ENCODE measurements at regions not wholly inside any gene's neighbourhood (a gene's known extent, or its start where the extent isn't known, plus 50 kb on each side); places are given as distances from the start of the nearest gene placed in this dataset. TPM values are rescaled to one million over a fixed set of nuclear protein-coding genes. Genes with fewer than 3 reads are reported as not detected.

GRCh38 chr1:232754930-232755329, 50.3 kb upstream of the MAP10 start:
- DNase-seq (ENCODE audit: low spot score), result no peak
- H3K14ac ChIP-seq (ENCODE audit: low read length), result no peak overlapping the region
- no peak overlapping the region for H3K4me2 ChIP-seq (ENCODE audit: insufficient read depth, low read length, poor library complexity, severe bottlenecking)
- no peaks in the 10 kb centered on the region for H3K36me3 ChIP-seq (replicated peaks in 1 of 2; ENCODE audit: control insufficient read depth in 2 of 2, insufficient read depth in 2 of 2, low read length in 2 of 2)
- H2BK120ac ChIP-seq (ENCODE audit: low read depth, low read length), result no peak overlapping the region
- H3K9me3 ChIP-seq (replicated peaks in 1 of 2; ENCODE audit: control insufficient read depth in 2 of 2, insufficient read depth in 1 of 2, low read depth in 1 of 2, low read length in 2 of 2), result peaks cover 2 to 6% of the 10 kb centered on the region in 2 donors
- H3K23ac ChIP-seq (ENCODE audit: low read depth, low read length, poor library complexity), result no peak overlapping the region
- no peaks in the 10 kb centered on the region for H3K79me1 ChIP-seq (ENCODE audit: low read depth, low read length)
- H3K27me3 ChIP-seq (ENCODE audit: control insufficient read depth in 3 of 3, insufficient read depth in 3 of 3, low read depth in 1 of 3, low read length in 3 of 3), result no peaks in the 10 kb centered on the region
- H2AK5ac ChIP-seq (ENCODE audit: low read depth, low read length), result no peak overlapping the region
- H3K9ac ChIP-seq (ENCODE audit: low read depth, low read length, poor library complexity), result no peak overlapping the region
- WGBS, 2 donors (ENCODE audit: extremely low coverage in 2 of 2, insufficient read length in 2 of 2, insufficient replicate concordance in 1 of 2), result no CpG with 5 or more reads among the region's 1 CpG
- no peak overlapping the region for H2BK5ac ChIP-seq (ENCODE audit: low read length)
- H3K27ac ChIP-seq (replicated peaks; ENCODE audit: low read length), result no peak overlapping the region
- no peak overlapping the region for H2BK15ac ChIP-seq (ENCODE audit: low read length)
- H3K4me1 ChIP-seq (ENCODE audit: control insufficient read depth in 2 of 2, insufficient read depth in 1 of 2, low read depth in 1 of 2, low read length in 2 of 2), result no peaks in the 10 kb centered on the region
- no peak overlapping the region for H3K4me3 ChIP-seq (ENCODE audit: low read length in 2 of 2)
- no peak overlapping the region for H2BK12ac ChIP-seq (ENCODE audit: low read length)
- no peak overlapping the region for H3K4ac ChIP-seq (ENCODE audit: low read length)
- H4K91ac ChIP-seq (ENCODE audit: low read depth, low read length, poor library complexity), result no peak overlapping the region
- H2AFZ ChIP-seq (ENCODE audit: low read length), result no peak overlapping the region
- no peak overlapping the region for H3K18ac ChIP-seq (ENCODE audit: low read length)
- no peak overlapping the region for H4K8ac ChIP-seq (ENCODE audit: low read depth, low read length)

Small RNA genes lying in the stretch of these regions (small RNA-seq; reads per million reads assigned to genes)
- gene RNU6-1211P (ENCODE audit: insufficient read depth), result not detected

Data from neuronal stem cell (in vitro differentiated cells).